Endodermal cell (in vitro differentiated cells): ENCODE measurements at regions not wholly inside any gene's neighbourhood (a gene's known extent, or its start where the extent isn't known, plus 50 kb on each side); places are given as distances from the start of the nearest gene placed in this dataset.

Experiments used
- DNase-seq: peaks from one replicate; pipeline ENCODE4 v3.0.0-alpha.2; 2017
- H3K27ac ChIP-seq: 2 replicates; pipeline ENCODE4 v1.5.1; 2013; ENCODE audit warnings: mild to moderate bottlenecking, low read depth, low read length, moderate library complexity
- H3K27me3 ChIP-seq: 2 replicates; pipeline ENCODE4 v1.6.1; 2013; ENCODE audit warnings: mild to moderate bottlenecking, low read length, moderate library complexity; ENCODE audit not compliant: insufficient read depth, control insufficient read depth, poor library complexity, severe bottlenecking
- H3K36me3 ChIP-seq: 2 replicates; pipeline ENCODE4 v1.7.0; 2013; ENCODE audit warnings: mild to moderate bottlenecking, low read length, moderate library complexity; ENCODE audit not compliant: control insufficient read depth, insufficient read depth
- H3K4me1 ChIP-seq: one replicate; pipeline ENCODE4 v1.7.0; 2013; ENCODE audit warnings: low read length; ENCODE audit not compliant: control insufficient read depth, insufficient read depth
- H3K4me3 ChIP-seq: 2 replicates; pipeline ENCODE4 v1.5.1; 2013; ENCODE audit warnings: mild to moderate bottlenecking, low read length, moderate library complexity
- H3K9ac ChIP-seq: 2 replicates; pipeline ENCODE4 v1.6.1; 2013; ENCODE audit warnings: mild to moderate bottlenecking, low read length, moderate library complexity; ENCODE audit not compliant: poor library complexity, severe bottlenecking; ENCODE audit errors: extremely low read depth
- H3K9me3 ChIP-seq: 2 replicates; pipeline ENCODE4 v1.6.1; 2013; ENCODE audit warnings: mild to moderate bottlenecking, low read length, moderate library complexity; ENCODE audit not compliant: control insufficient read depth
- H3K27ac Mint-ChIP-seq: 2 replicates; pipeline ENCODE4 v1.8.0; 2020; ENCODE audit warnings: mixed read lengths
- H3K27me3 Mint-ChIP-seq: 2 replicates; pipeline ENCODE4 v1.8.0; 2021; ENCODE audit warnings: mild to moderate bottlenecking, mixed read lengths; ENCODE audit not compliant: insufficient read depth
- H3K36me3 Mint-ChIP-seq: 2 replicates; pipeline ENCODE4 v1.8.0; 2020; ENCODE audit warnings: low read depth, mixed read lengths
- H3K4me1 Mint-ChIP-seq: 2 replicates; pipeline ENCODE4 v1.8.0; 2020; ENCODE audit warnings: mixed read lengths
- H3K4me3 Mint-ChIP-seq: 2 replicates; pipeline ENCODE4 v1.8.0; 2020; ENCODE audit warnings: mild to moderate bottlenecking, moderate library complexity, mixed read lengths
- H3K9me3 Mint-ChIP-seq: 2 replicates; pipeline ENCODE4 v1.8.0; 2020; ENCODE audit warnings: mild to moderate bottlenecking, mixed read lengths
- CTCF ChIP-seq: fragments of 200-600 bp; sonication (generic); conservative IDR thresholded peaks from 2 replicates; pipeline ENCODE4 v1.5.0; 2021; ENCODE audit warnings: antibody characterized with exemption, mild to moderate bottlenecking
- WGBS, 2 experiments: methylation state at CpG; one replicate each; pipeline versions ENCODE4 v1.1.5 to v1.1.7; 2013; ENCODE audit warnings: missing lambda C conversion rate in 2 of 2, mixed read lengths in 1 of 2; ENCODE audit not compliant: insufficient coverage in 1 of 2, insufficient read length in 1 of 2; 5-methylcytosine and 5-hydroxymethylcytosine counted together

- Mint-ChIP-seq H3K4me1 (no peaks in the 10 kb centered on the region), H3K4me3 (no peak overlapping the region), H3K9me3 (no peaks in the 10 kb centered on the region), H3K27me3 (no peaks in the 10 kb centered on the region), H3K27ac (no peak overlapping the region), H3K36me3 (no peaks in the 10 kb centered on the region)
- peaks cover 21% of the 10 kb centered on the region for H3K27me3 ChIP-seq
- H3K36me3 ChIP-seq, result no peaks in the 10 kb centered on the region
- no peak overlapping the region for H3K4me3 ChIP-seq
- no peak overlapping the region for H3K9ac ChIP-seq
- no peaks in the 10 kb centered on the region for H3K4me1 ChIP-seq
- no peak for DNase-seq
- no peak for TF ChIP-seq CTCF
- H3K27ac ChIP-seq, result no peak overlapping the region
- 77 to 100% methylated on average over 1 of the region's 1 CpG for WGBS, 2 experiments
- no peaks in the 10 kb centered on the region for H3K9me3 ChIP-seq
Observed at GRCh38 chr1:219697682-219698081, 84.8 kb upstream of the ZC3H11B start.

DNA sequence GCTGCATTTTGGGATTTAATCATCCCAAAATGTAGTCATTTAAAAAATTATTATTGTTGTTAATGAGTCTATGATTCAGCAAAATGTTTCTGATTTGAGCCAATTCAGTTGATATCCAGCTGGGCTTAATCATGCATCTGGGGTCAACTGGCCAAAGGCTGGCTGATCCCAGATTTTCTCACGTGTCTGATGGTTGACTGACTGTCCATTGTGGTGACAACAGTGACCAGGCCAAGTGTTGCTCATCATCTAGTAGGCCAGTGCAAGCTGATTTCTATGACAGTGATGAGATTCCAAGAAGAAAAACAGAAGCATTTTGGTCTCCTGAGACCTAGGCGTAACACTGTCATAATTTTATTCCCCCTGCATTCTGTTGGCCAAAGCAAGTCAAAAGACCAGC lies 80.1 kb upstream of the ZC3H11B start:
- no peak overlapping the region for H3K27ac Mint-ChIP-seq
- H3K9ac ChIP-seq, result no peak overlapping the region
- WGBS, 2 experiments, result 75 to 87% methylated on average over 1 to 2 of the region's 2 CpGs
- H3K9me3 ChIP-seq, result no peaks in the 10 kb centered on the region
- no peak for TF ChIP-seq CTCF
- no peaks in the 10 kb centered on the region for H3K36me3 Mint-ChIP-seq
- H3K4me1 ChIP-seq, result no peaks in the 10 kb centered on the region
- H3K4me3 Mint-ChIP-seq, result no peak overlapping the region
- H3K9me3 Mint-ChIP-seq, result no peaks in the 10 kb centered on the region
- H3K27me3 Mint-ChIP-seq, result no peaks in the 10 kb centered on the region
- DNase-seq, result no peak
- no peak overlapping the region for H3K4me3 ChIP-seq
- no peaks in the 10 kb centered on the region for H3K36me3 ChIP-seq
- H3K27ac ChIP-seq, result no peak overlapping the region
- no peaks in the 10 kb centered on the region for H3K27me3 ChIP-seq
- H3K4me1 Mint-ChIP-seq, result no peaks in the 10 kb centered on the region

DNA sequence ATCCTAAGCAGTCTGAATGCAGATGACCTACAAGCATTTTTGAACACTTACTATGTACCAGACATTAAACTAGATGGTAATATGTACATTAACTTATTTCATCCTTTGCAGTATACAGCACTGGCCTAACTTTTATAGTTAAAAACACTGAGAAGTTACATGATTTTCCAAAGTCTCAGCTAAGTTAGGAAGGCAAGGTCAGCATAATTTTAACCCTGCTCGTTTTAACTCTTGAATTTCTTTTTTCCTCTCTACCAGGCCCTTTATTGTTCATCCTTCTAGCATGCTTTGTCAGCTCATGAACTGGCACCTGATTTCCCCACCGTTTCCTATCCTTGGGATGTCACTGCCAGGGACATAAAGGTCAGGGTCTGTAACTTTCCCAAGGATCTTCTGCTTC lies 76.9 kb upstream of the ZC3H11B start:
- DNase-seq, result no peak
- no peaks in the 10 kb centered on the region for H3K36me3 ChIP-seq
- no peaks in the 10 kb centered on the region for H3K4me1 ChIP-seq
- no peaks in the 10 kb centered on the region for H3K27me3 ChIP-seq
- 80 to 92% methylated on average over 2 of the region's 2 CpGs for WGBS, 2 experiments
- H3K36me3 Mint-ChIP-seq, result no peaks in the 10 kb centered on the region
- no peaks in the 10 kb centered on the region for H3K9me3 ChIP-seq
- no peak overlapping the region for H3K9ac ChIP-seq
- no peaks in the 10 kb centered on the region for H3K4me1 Mint-ChIP-seq
- no peak overlapping the region for H3K4me3 ChIP-seq
- H3K4me3 Mint-ChIP-seq, result no peak overlapping the region
- no peak overlapping the region for H3K27ac Mint-ChIP-seq
- no peak for TF ChIP-seq CTCF
- H3K27ac ChIP-seq, result no peak overlapping the region
- H3K9me3 Mint-ChIP-seq, result no peaks in the 10 kb centered on the region
- no peaks in the 10 kb centered on the region for H3K27me3 Mint-ChIP-seq
